Prostate gland (tissue), 2 donors: ENCODE measurements at regions not wholly inside any gene's neighbourhood (a gene's known extent, or its start where the extent isn't known, plus 50 kb on each side); places are given as distances from the start of the nearest gene placed in this dataset.

Experiments
- POLR2A ChIP-seq: fragments of 450-650 bp; IDR thresholded peaks from one replicate; pipeline ENCODE4 v1.6.1; 2016; ENCODE audit warnings: antibody characterized with exemption, mild to moderate bottlenecking
- POLR2AphosphoS5 ChIP-seq: sonication (generic); formaldehyde crosslinking; IDR thresholded peaks from one replicate; pipeline ENCODE4 v1.6.1; 2017; ENCODE audit warnings: antibody characterized with exemption
- TF ChIP-seq, protein P1 (sequence below), 4 experiments: fragments of 200-600 bp in 2 of 4; fragments of 450-650 bp in 2 of 4; sonication (generic) in 2 of 4; IDR thresholded peaks; 1 replicate in 3 of 4; 2 replicates in 1 of 4; pipeline ENCODE4 v1.5.1; 2016 to 2019; ENCODE audit warnings: antibody characterized with exemption in 4 of 4, mild to moderate bottlenecking in 2 of 4, moderate library complexity in 2 of 4

DNA sequence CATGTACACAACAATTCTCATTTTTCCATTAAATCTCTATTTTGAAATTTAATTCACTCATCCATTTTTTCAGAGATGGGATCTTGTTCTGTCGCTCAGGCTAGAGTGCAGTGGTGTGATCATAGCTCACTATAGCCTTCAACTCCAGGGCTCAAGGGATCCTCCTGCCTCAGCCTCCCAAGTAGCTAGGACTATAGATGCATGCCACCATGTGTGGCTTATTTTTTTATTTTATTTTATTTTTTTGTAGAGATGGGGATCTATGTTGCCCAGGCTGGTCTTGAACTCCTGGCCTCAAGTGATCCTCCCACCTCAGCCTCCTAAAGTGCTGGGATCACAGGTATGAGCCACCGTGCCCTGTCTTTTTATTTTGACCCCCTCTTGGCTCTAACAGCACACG, 203.8 kb upstream of the KLF14 start:
- no peak for TF ChIP-seq POLR2A
- TF ChIP-seq, protein P1, sequence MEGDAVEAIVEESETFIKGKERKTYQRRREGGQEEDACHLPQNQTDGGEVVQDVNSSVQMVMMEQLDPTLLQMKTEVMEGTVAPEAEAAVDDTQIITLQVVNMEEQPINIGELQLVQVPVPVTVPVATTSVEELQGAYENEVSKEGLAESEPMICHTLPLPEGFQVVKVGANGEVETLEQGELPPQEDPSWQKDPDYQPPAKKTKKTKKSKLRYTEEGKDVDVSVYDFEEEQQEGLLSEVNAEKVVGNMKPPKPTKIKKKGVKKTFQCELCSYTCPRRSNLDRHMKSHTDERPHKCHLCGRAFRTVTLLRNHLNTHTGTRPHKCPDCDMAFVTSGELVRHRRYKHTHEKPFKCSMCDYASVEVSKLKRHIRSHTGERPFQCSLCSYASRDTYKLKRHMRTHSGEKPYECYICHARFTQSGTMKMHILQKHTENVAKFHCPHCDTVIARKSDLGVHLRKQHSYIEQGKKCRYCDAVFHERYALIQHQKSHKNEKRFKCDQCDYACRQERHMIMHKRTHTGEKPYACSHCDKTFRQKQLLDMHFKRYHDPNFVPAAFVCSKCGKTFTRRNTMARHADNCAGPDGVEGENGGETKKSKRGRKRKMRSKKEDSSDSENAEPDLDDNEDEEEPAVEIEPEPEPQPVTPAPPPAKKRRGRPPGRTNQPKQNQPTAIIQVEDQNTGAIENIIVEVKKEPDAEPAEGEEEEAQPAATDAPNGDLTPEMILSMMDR (IDR thresholded peaks at IDR 0.05): no peak
- no peak for TF ChIP-seq POLR2AphosphoS5
